Gastroesophageal sphincter (tissue), 3 donors: ENCODE measurements at regions not wholly inside any gene's neighbourhood (a gene's known extent, or its start where the extent isn't known, plus 50 kb on each side); places are given as distances from the start of the nearest gene placed in this dataset.

Experiments
- CTCF ChIP-seq, 4 experiments: fragments of 200-600 bp in 2 of 4; fragments of 450-650 bp in 2 of 4; sonication (generic) in 1 of 4; IDR thresholded peaks; one replicate each; pipeline ENCODE4 v1.5.1; 2017 to 2019; ENCODE audit warnings: antibody characterized with exemption in 4 of 4, mild to moderate bottlenecking in 2 of 4, moderate library complexity in 2 of 4
- EP300 ChIP-seq: sonication (generic); formaldehyde crosslinking; IDR thresholded peaks from one replicate; pipeline ENCODE4 v1.6.1; 2017; ENCODE audit warnings: antibody characterized with exemption, mild to moderate bottlenecking
- POLR2A ChIP-seq, 2 donors: fragments of 450-650 bp; IDR thresholded peaks; one replicate each; pipeline ENCODE4 v1.6.1; 2017; ENCODE audit warnings: antibody characterized with exemption in 2 of 2, mild to moderate bottlenecking in 2 of 2, moderate library complexity in 1 of 2
- POLR2AphosphoS5 ChIP-seq: sonication (generic); formaldehyde crosslinking; IDR thresholded peaks from one replicate; pipeline ENCODE4 v1.6.1; 2017; ENCODE audit warnings: antibody characterized with exemption

GRCh38 chr14:101417434-101417833, 143.9 kb upstream of the DIO3 start:
- TF ChIP-seq CTCF (IDR thresholded peaks at IDR 0.05) (no peak), POLR2A (IDR thresholded peaks at IDR 0.05) (no peak), POLR2AphosphoS5 (no peak), EP300 (no peak)
